HCT116 (cell line): ENCODE measurements at regions not wholly inside any gene's neighbourhood (a gene's known extent, or its start where the extent isn't known, plus 50 kb on each side); places are given as distances from the start of the nearest gene placed in this dataset.
"Not testable (repeated sequence)": the region's sequence is repeated elsewhere in the genome, so short reads cannot be mapped to it uniquely, and the experiment has no call there.

Experiments used
- EZH2 ChIP-seq: fragments of 200-600 bp; sonication (generic); IDR thresholded peaks from 2 replicates; pipeline ENCODE4 v1.6.1; 2017; ENCODE audit warnings: antibody characterized with exemption, mixed run types
- FOSL1 ChIP-seq: IDR thresholded peaks from 2 replicates; pipeline ENCODE4 v1.6.1; 2012; ENCODE audit warnings: low read depth
- RAD21 ChIP-seq: IDR thresholded peaks from 2 replicates; pipeline ENCODE4 v1.6.1; 2012; ENCODE audit warnings: low read depth, mild to moderate bottlenecking
- SIN3A ChIP-seq: IDR thresholded peaks from 2 replicates; pipeline ENCODE4 v1.6.1; 2012; ENCODE audit warnings: low read depth
- SP1 ChIP-seq: IDR thresholded peaks from 2 replicates; pipeline ENCODE4 v1.6.1; 2012; ENCODE audit warnings: low read depth
- TF ChIP-seq, protein P1 (sequence below), 3 experiments: fragments of 200-600 bp in 1 of 3; sonication (generic) in 1 of 3; IDR thresholded peaks in 2 of 3; conservative IDR thresholded peaks in 1 of 3; 2 replicates each; pipeline ENCODE4 v1.5.1; 2012 to 2017; ENCODE audit warnings: low read depth in 2 of 3, low read length in 2 of 3, antibody characterized with exemption in 1 of 3, borderline replicate concordance in 1 of 3, control low read depth in 1 of 3, mild to moderate bottlenecking in 1 of 3, mixed read lengths in 1 of 3, mixed run types in 1 of 3, moderate library complexity in 1 of 3; ENCODE audit not compliant: insufficient read depth in 1 of 3

DNA sequence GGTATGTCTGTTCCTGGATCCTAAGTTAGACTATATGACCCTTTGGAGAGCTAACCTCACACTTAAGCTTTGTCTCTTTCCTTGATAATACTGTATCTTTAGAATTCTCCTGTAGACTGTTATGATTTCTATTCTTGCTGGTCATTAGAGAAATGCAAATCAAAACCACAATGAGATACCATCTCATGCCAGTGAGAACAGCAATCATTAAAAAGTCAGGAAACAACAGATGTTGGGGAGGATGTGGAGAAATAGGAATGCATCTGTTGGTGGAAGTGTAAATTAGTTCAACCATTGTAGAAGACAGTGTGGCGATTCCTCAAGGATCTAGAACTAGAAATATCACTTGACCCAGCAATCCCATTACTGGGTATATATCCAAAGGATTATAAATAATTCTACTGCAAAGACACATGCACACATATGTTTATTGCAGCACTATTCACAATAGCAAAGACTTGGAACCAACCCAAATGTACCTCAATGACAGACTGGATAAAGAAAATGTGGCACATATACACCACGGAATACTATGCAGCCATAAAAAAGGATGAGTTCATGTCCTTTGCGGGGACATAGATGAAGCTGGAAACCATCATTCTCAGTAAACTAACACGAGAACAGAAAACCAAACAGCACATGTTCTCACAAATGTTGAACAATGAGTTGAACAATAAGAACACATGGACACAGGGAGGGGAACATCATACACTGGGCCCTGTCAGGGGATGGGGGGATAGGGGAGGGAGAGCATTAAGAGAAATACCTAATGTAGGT is 867.8 kb upstream of the ADGRB3 start:
- TF ChIP-seq SP1, SIN3A, RAD21, FOSL1, EZH2: not testable (repeated sequence)
- TF ChIP-seq, protein P1, sequence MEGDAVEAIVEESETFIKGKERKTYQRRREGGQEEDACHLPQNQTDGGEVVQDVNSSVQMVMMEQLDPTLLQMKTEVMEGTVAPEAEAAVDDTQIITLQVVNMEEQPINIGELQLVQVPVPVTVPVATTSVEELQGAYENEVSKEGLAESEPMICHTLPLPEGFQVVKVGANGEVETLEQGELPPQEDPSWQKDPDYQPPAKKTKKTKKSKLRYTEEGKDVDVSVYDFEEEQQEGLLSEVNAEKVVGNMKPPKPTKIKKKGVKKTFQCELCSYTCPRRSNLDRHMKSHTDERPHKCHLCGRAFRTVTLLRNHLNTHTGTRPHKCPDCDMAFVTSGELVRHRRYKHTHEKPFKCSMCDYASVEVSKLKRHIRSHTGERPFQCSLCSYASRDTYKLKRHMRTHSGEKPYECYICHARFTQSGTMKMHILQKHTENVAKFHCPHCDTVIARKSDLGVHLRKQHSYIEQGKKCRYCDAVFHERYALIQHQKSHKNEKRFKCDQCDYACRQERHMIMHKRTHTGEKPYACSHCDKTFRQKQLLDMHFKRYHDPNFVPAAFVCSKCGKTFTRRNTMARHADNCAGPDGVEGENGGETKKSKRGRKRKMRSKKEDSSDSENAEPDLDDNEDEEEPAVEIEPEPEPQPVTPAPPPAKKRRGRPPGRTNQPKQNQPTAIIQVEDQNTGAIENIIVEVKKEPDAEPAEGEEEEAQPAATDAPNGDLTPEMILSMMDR (IDR thresholded peaks at IDR 0.05 in 2 of 3, conservative IDR thresholded peaks at IDR 0.05 in 1 of 3; ENCODE audit: borderline replicate concordance in 1 of 3, insufficient read depth in 1 of 3, low read depth in 2 of 3, low read length in 2 of 3): not testable (repeated sequence)
